ENCODE measurements at regions not wholly inside any gene's neighbourhood (a gene's known extent, or its start where the extent isn't known, plus 50 kb on each side); places are given as distances from the start of the nearest gene placed in this dataset.
"Not testable (repeated sequence)": the region's sequence is repeated elsewhere in the genome, so short reads cannot be mapped to it uniquely, and the experiment has no call there.

DNA sequence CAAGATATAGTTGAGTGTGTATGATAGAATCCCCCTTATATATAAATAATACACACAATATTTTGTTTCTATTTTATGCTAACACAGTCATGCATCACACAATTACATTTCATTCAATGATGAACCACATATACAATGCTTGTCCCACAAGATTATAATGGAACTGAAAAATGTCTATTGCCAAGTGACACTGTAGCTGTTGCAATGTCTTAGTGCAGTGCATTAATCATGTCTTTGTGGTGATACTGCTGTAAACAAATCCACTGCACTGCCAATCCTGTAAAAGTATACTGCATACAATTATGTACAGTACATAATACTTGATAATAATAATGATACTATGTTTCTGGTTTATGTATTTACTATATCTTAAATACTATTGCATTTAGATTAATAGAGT is 512.1 kb upstream of the CNTN3 start:
- no peak for DNase-seq (ENCODE audit: low spot score)

DNA sequence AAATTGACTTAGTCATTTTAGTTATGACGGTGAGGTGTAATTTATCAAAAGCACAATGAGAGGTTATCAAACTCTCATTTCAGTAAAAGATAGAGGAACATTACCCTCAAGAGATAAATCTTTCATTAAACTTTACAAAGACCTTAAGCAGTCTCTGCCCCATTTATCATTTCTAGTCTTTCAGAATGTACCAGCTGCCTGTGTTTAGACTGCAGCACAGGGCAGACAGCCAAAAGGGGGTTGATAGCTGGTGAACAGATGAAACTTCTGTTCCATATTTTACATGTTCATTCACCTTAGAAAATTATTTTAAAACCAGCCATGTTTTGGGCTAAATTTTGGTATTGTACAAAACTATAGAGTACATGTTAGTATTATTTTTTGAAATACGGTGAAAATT is 514.6 kb upstream of the CNTN3 start:
- no peak for DNase-seq (ENCODE audit: low spot score)

DNA sequence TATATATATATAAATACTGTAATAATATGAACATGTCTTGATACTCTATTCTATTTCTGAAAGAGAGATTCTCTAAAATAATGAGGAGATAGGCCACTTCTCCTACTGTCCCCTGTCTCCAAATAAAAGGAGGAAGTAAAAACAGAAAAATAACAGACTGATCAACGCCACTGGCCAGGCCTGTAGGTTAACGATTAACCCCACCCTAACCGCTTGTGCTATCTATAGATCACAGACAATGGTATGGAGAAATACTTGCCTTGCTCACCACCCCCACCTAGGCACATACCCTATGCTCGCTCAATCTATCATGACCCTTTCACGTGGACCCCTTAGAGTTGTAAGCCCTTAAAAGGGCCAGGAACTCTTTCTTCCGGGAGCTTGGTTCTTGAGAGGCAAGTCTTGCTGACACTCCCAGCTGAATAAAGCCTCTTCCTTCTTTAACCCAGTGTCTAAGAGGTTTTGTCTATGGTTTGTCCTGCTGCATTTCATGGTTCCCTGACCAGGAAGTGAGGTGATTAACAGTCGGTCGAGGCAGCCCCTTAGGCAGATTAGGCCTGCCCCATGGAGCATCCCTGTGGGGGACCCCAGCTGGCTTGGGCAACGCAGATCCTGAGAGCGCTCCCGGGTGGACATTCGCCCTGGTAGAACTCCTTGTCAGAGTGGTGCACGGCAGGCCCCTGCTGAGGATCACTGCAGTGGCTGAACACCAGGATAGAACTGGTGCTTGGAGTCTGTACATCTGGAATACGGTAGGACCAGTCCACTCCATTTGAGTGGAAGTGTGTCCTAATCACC is 521.8 kb upstream of the CNTN3 start:
- no peak for DNase-seq (ENCODE audit: low spot score)

DNA sequence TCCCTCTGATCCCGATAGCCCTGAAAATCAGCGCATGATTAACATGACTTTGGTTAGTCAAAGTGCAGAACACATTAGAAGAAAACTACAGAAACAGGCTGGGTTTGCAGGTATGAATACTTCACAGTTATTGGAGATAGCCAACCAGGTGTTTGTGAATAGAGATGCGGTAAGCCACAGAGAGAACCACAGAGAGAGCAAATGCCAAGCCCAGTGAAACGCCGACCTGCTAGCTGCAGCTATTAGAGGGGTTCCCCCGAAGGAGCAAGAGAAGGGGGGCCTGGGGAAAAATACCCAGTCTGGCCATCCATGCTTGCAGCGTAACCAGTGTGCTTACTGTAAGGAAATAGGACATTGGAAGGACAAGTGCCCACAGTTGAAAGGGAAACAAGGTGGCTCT is 523.9 kb upstream of the CNTN3 start:
- DNase-seq (ENCODE audit: low spot score): no peak

DNA sequence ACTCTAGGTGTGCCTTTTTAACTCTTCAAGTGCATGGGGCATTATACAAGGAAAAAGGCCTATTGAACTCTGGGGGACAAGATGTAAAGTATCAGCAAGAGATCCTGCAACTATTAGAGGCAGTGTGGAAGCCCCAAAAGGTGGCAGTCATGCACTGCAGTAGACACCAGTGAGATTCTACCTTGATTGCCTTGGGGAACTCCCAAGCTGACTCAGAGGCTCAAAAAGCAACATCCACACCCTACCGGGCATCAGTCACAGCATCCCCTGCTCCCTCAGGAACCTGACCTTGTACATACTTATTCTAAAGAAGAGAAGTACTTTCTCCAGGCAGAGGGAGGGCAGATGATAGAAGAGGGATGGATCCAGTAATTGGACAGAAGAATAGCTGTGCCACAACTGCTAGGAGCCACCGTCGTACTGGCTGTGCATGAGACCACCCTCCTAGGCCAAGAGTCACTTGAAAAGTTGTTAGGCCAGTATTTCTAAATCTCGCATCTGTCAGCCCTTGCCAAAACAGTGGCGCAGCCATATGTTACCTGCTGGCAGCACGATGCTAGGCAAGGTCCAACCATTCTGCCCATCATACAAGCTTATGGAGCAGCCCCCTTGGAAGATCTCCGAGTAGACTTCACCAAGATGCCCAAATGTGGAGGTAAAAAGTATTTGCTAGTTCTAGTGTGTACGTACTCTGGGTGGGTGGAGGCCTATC is 523.1 kb upstream of the FRG2C start:
- DNase-seq (ENCODE audit: low spot score): no peak

DNA sequence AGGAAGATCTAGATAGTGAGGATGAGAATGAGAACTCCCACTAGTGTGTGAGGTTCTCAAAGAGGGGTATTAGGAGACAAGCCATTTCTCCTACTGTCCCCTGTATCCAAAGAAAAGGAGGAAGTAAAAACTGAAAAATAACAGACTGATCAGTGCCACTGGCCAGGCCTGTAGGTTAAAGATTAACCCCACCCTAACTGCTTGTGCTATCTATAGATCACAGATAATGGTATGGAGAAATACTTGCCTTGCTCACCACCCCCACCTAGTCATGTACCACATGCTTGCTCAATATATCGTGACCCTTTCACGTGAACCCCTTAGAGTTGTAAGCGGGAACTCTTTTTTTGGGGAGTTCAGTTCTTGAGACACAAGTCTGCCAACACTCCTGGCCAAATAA is 519.7 kb upstream of the FRG2C start:
- no peak for DNase-seq (ENCODE audit: low spot score)

DNA sequence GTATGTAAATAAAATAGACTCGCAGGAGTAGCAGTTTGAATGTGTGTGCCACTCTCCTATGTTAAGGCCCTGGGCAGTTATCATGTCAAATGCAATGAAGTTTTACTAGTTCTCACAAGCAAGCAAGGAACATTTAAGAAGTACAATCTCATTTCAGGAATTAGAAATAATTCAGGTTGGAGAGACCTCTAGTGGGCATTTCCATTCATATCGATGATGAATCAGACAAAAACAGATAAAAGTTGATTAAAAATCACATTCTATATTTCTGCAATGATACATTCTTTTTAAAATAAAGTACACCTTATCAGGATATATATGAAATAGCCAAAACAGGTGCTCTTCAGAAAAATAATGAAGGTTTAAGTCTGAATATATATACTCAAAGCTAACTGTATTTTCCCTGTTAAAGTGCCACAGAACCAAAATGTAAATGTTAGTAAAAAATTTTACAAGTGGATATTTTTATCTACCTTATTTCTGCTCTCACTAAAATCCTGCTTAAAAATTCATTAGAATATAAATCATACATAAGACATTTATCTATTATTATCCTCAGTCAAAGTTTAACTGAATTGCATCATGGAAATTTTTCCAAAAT is 492.4 kb upstream of the FRG2C start:
- DNase-seq (ENCODE audit: low spot score): no peak

DNA sequence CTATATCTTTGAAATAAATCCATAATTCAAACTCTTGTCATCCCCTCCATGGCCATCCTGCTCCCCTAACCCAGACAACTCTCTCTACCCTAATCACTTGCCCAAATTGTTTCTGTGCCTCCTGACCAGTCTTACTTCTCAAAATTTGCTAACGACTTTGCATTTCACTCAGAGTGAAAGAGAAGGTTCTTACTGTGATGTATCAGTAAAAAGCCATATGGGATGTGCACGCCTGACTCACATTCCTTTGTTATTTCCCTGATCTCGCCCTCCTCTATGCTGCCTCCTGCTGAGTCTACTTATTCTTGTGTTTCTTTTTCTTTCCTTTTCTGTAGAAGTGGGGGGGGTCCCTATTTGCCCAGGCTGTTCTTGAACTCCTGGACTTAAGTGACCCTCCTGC is 487.2 kb upstream of the FRG2C start:
- no peak for DNase-seq (ENCODE audit: low spot score)

DNA sequence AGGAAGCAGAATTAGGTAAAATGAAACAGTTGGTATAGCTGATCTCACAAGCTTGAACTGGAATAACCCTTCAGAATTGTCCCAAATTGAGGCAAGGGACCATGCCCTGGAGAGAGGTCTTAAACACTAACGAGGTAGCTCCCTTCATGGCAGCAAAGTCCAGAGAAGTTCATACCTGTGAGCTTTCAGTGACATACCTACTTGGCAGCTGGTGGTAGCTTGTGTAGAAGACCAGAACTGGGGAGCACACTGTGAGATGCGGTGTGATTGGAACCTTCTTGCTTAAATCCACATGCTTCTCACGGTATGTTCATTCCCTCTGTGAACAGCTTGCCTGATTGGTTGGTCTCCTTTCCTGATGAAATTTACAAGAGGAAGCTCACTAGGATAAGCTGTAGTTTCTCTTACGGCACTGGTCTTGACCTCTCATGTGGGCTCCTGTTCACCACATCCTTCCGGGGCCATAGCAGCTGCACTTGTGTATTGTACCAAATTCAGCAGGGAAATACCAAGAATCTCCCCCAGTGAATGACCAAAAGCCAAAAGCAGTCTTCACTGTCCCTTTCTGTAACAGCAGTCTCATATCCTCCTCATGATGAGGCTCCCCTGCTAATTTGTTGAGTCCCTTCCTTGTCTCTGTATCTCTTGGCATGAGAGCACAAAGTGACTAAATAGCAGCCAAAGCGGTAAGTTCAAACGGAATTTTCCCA is 483.7 kb upstream of the FRG2C start:
- no peak for DNase-seq (ENCODE audit: low spot score)

DNA sequence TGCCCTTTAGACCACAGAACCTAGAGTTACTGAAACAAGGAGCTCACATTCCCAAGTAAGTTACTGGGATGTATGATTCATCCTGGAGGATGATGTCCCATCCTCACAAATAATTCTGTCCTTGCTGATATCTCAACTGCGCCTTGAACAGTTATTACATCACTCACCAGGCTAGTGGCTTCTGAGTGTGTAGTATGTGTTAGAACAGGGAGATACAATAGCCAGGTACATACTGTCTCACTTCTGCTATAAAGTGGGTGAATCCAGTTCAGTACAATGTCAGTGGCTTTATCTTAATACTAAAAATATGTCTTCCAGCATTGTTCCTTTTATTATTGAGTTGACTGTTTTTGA is 483.2 kb upstream of the FRG2C start:
- DNase-seq (ENCODE audit: low spot score): no peak

DNA sequence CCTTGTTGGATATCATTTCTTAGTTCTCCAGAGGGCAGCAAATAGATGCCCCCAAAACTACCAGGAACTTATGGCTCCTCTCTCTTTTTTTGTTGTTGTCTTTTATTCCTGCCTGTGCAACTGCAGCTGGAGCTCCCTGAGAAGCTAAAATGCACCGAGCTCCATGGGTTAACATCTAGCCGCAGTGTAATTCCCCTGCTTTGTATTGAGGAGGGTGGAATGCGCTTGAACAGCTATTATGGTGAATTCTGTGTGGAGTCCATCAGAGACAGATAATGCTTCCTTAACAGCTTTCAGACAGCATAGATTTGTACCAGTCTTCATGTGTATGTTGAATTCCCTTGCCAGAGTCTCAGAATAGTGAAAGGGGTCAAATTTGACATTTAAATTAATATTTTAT is 475.2 kb upstream of the FRG2C start:
- DNase-seq (ENCODE audit: low spot score): no peak

DNA sequence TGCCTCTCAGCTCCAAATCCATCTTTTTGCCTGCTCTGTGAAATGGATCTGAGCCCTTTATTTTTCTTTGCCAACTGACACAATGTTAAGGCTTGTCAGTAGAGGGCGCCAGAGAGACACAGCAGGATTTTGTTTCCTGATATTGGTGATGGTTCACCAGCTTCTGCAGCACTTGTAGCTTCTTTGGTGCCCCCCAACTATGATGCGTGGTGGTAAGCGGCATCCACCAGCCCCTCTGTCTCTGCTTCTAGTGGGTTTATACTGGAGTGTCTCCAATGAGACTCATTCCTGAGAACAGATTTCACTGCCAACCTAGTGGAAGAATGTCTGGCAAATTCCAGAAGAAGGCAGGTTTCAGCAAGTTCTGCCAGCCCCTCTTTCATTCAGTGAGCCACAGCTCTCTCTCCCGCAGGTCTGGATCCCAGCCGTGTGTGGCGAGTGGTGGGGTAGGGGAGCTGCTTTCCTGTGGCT is 471.9 kb upstream of the FRG2C start:
- DNase-seq (ENCODE audit: low spot score): peak; percentile 41

DNA sequence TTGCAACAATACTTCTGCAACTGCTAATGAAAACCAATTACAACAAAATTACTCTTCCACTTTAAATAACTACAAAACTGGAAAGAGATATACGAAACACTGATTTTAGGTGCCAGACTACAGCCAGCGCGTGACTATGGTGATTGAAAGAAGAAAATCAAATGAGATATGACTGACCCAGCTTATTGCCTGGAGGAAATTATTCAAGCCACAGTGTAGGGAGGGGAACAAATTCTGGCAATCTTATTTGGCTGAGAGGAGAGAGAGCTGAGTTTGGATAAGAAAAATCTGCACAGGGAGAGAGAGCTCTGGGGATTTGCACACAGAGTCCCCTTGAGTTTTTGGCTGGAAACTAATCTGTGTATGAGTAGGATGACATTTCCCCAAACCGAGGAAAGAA is 470.3 kb upstream of the FRG2C start:
- no peak for DNase-seq (ENCODE audit: low spot score)

DNA sequence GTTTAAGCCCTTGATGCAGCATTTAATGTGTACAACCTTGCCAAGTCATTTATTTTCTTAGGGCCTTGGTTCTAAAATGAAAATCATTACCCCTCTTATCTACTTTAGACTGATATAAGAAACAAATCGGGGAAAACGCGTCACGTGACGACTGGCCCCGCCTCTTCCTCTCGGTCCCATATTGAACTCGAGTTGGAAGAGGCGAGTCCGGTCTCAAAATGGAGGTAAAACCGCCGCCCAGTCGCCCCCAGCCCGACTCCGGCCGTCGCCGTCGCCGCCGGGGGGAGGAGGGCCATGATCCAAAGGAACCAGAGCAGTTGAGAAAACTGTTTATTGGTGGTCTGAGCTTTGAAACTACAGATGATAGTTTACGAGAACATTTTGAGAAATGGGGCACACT is 449.8 kb upstream of the FRG2C start:
- not testable (repeated sequence) for DNase-seq (ENCODE audit: low spot score)

DNA sequence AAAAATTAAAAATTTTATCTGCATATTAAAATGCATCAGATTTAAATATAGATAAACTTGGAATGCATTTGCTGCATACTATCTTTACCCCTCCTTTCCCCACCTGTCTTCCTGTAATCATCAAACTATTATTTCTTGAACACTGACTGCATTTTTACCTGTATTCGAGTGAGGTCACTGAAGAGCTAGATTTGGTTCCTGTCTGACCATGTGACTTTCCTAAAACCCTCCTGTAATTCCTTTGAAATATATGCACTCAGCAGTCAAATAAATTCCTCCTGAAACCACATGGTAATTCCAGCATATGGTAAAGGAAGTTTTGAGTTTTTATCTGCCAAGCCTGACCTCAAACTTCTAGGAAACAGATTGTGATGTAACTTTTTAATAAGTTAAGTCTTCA is 445.6 kb upstream of the FRG2C start:
- no peak for DNase-seq (ENCODE audit: low spot score)

DNA sequence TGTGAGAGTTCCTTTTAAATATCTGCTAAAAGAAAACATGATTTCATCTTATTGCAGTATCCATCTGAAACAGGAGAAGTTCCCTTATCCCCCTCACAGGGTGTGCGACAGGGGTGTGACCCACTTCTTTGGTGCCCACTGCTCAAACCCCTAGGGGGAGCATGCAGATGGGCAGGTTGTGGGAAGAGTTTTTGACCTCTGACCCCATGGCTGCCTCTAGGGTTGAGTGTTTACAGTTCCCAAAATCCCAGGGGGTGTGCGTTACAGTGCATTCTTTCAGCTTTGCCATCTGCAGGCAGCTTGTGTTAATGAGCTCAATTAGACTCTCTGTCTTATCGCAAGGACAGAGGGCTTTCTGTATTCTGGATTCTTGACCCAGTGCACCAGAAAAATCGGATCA is 443.2 kb upstream of the FRG2C start:
- no peak for DNase-seq (ENCODE audit: low spot score)

DNA sequence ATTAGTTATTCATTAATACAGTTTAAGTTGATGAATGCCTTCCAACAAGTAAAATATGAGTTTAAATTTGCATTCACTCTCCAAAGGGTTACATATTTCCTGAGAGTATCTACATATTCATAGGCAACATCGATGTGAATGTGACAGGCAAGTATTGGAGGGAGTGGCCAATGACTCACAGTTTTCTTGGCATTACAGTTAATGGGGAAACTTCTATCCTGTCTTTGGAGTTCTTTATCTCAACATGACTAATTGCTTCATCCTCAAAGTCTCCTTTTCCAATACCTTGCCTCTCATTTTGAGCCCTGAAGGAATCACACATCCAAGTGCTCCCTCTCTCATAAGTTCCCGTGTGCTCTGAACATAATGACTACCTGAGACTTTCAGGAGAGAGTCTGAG is 439.7 kb upstream of the FRG2C start:
- no peak for DNase-seq (ENCODE audit: low spot score)

DNA sequence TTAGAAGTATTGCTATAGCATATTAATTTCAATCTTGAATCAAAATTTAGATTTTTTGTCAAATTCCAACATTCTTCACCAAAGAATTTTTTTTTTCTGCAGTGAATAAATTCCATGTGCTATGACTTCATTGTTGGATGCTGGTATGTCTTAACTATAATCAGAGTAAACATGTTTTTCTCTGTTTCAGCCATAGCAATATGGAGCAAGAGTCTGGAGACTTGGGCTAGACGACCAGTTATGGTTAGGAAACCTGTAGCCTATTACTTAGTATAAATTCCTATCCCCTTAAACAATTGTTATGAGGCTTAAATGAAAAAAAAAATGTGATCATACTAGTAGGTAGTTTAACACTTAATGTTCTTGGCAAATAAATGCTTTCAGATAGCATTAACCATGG is 431.9 kb upstream of the FRG2C start:
- no peak for DNase-seq (ENCODE audit: low spot score)

DNA sequence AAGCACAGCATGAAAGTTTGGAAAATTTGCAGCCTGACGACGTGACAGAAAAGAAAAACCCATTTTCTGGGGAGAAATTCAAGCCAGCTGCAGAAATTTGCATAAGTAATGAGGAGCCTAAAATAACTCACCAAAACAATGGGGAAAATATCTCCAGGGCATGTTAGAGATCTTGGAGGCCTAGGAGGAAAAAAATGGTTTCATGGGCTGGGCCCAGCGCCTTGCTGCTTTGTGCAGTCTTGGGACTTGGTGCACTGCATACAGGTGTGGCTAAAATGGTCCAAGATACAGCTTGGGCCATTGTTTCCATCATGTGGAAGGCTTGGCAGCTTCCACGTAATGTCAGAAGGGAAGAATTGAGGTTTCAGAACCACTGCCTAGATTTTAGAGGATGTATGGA is 428.5 kb upstream of the FRG2C start:
- DNase-seq (ENCODE audit: low spot score): no peak

DNA sequence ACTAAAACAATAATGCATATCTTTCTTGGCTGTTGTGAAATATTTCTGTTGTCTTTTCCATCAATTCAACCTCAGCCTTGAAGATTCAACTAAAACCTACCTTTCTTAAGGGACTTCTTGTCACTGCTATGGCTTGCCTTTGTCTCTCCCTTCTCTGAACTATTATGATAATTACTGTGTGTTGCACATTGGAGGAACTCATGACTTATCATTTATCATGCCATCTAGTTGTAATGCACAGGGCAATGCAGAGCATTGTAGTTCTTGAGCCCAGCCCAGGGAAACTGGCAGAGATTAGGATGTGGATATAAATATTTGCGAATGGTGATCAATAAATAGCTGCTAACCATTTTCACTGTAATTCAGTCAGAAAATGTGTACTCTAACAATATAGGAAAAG is 427.1 kb upstream of the FRG2C start:
- DNase-seq (ENCODE audit: low spot score): no peak

DNA sequence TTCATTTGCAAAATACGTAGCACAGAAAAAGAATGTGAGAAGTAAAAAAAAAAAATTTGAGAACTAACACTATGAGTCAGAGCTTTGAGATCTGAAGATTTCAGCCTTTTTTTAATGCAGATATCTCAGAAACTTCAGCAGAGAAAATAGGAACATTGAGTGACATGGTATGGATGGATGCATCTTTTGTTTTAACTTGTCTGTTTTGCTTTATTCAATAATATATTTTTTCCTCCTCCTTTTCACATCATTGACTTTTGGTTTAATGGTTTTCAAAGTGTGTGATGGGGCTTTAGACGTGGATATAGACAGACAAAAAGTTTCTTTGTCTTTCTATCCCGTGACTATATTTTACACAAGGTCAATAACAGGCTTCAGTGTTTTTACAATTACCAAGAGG is 426.7 kb upstream of the FRG2C start:
- DNase-seq (ENCODE audit: low spot score): no peak

DNA sequence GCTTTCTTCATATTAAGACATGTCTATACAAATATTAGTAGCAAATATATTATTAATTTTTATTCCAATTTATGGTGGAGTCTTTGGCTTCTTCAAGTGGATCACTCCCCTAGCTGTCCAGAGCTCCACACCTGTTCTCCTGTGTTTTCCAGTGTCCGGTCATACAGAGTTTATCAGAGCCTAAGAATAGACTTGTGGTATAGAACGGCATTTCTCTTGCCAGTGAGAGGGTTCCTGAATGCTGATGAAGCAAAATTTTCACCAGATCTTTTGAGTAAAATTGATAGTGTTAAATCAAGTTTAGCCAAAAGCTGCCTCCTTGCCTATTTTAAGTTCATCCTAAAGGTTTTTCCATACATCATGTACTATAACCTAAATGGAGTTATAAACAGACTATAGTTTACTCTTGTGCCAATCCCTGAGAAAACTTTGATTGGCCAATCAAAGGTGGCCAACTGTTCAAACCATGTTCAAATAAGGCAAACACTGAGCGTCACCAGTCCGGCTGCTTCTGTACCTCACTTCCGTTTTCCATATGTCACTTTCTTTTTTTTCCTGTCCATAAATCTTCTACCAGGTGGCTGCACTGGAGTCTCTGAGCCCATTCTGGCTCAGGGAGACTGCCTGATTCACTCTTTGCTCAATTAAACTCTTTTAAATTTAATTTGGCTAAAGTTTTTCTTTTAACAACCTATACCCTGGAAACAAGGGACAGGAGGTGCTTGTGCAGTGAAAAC is 422.7 kb upstream of the FRG2C start:
- not testable (repeated sequence) for DNase-seq (ENCODE audit: low spot score)
